HG03432 (cell line): ENCODE measurements at regions not wholly inside any gene's neighbourhood (a gene's known extent, or its start where the extent isn't known, plus 50 kb on each side); places are given as distances from the start of the nearest gene placed in this dataset.

Experiments
- ATAC-seq: cut with Tn5 transposase; IDR thresholded peaks from one replicate; pipeline ENCODE4 v1.9.1; 2021; ENCODE audit warnings: mild to moderate bottlenecking, moderate library complexity; ENCODE audit not compliant: unreplicated experiment

- ATAC-seq: no peak
Observed at GRCh38 chr1:14511796-14512585, 86.5 kb upstream of the KAZN start.

- no peak for ATAC-seq
Observed at GRCh38 chr1:14513111-14513510, 85.4 kb upstream of the KAZN start.

- no peak for ATAC-seq
Observed at GRCh38 chr1:14514739-14515138, 83.7 kb upstream of the KAZN start.

GRCh38 chr1:14516974-14517840, 81.3 kb upstream of the KAZN start:
- ATAC-seq: no peak

- no peak for ATAC-seq
Observed at GRCh38 chr1:14517841-14518180, 80.7 kb upstream of the KAZN start.

GRCh38 chr1:14519976-14520375, 78.5 kb upstream of the KAZN start:
- no peak for ATAC-seq

- ATAC-seq: no peak
Observed at GRCh38 chr1:14520514-14521163, 77.8 kb upstream of the KAZN start.

GRCh38 chr1:14521622-14522021, 76.9 kb upstream of the KAZN start:
- ATAC-seq: no peak

- ATAC-seq: peak; percentile 13
Observed at GRCh38 chr1:14522077-14522925, 76.2 kb upstream of the KAZN start.

- ATAC-seq: peak; percentile 67
Observed at GRCh38 chr1:14522926-14523241, 75.6 kb upstream of the KAZN start.

- no peak for ATAC-seq
Observed at GRCh38 chr1:14524826-14525636, 73.5 kb upstream of the KAZN start.

- ATAC-seq: no peak
Observed at GRCh38 chr1:14529475-14529874, 69.0 kb upstream of the KAZN start.

GRCh38 chr1:14531519-14531918, 67.0 kb upstream of the KAZN start:
- no peak for ATAC-seq

- ATAC-seq: no peak
Observed at GRCh38 chr1:14535619-14536355, 62.7 kb upstream of the KAZN start.

GRCh38 chr1:14538335-14538734, 60.1 kb upstream of the KAZN start:
- ATAC-seq: no peak

- no peak for ATAC-seq
Observed at GRCh38 chr1:14539309-14539708, 59.2 kb upstream of the KAZN start.

GRCh38 chr1:14539953-14540563, 58.4 kb upstream of the KAZN start:
- no peak for ATAC-seq

- no peak for ATAC-seq
Observed at GRCh38 chr1:14541348-14541747, 57.1 kb upstream of the KAZN start.
